GM12878 (cell line): ENCODE measurements at regions not wholly inside any gene's neighbourhood (a gene's known extent, or its start where the extent isn't known, plus 50 kb on each side); places are given as distances from the start of the nearest gene placed in this dataset.

Source experiments
- ATAC-seq: fragments of 200-7000 bp; cut with Tn5 transposase; 3 replicates; pipeline ENCODE4 v1.9.1; 2020; ENCODE audit warnings: mild to moderate bottlenecking, moderate library complexity
- BruUV-seq: library from RNA; stranded (reverse); fragments of 400-500 nt; replicated peaks from 2 replicates; lab custom pipeline; 2021; lab: Mats Ljungman, UMichigan
- CTCF ChIA-PET: fragments of 300-600 bp; sonication (Branson Sonifier 250); formaldehyde crosslinking; extraction: SDS; loops from one replicate; lab custom pipeline; 2021; ENCODE audit warnings: inconsistent platforms; lab: Yijun Ruan, JAX
- POLR2A ChIA-PET: fragments of 350-600 bp; formaldehyde crosslinking; extraction: SDS; loops from one replicate; lab custom pipeline; 2021; ENCODE audit warnings: inconsistent platforms; lab: Charles Lee
- RAD21 ChIA-PET: fragments of 300-600 bp; sonication (Branson Sonifier 250); formaldehyde crosslinking; loops from one replicate; lab custom pipeline; 2023; ENCODE audit warnings: antibody characterized with exemption; ENCODE audit not compliant: unreplicated experiment; lab: Charles Lee
- SMC1A ChIA-PET: fragments of 300-600 bp; sonication (Branson Sonifier 250); formaldehyde crosslinking; loops from one replicate; lab custom pipeline; 2023; ENCODE audit not compliant: unreplicated experiment, uncharacterized antibody; lab: Charles Lee
- DNase-seq: peaks from one replicate; pipeline ENCODE4 v3.0.0-alpha.2; 2011; ENCODE audit warnings: low read depth, low spot score
- FAIRE-seq: peaks from 3 replicates; lab custom pipeline; 2011; peaks lifted over from hg19 to GRCh38; lab: Jason Lieb, UNC
- H2AFZ ChIP-seq: 2 replicates; pipeline ENCODE4 v1.6.0; 2011; ENCODE audit warnings: low read depth, low read length, control low read depth; ENCODE audit not compliant: control insufficient read depth
- H3K27ac ChIP-seq: 2 replicates; pipeline ENCODE4 v1.5.1; 2011; ENCODE audit warnings: control low read depth; ENCODE audit not compliant: control insufficient read depth, insufficient read depth
- H3K27me3 ChIP-seq, 2 experiments: replicated peaks in 1 of 2; 2 replicates each; pipeline versions ENCODE4 v1.6.0 to v1.6.1; 2011; ENCODE audit warnings: low read length in 1 of 2; ENCODE audit not compliant: control insufficient read depth in 2 of 2, insufficient read depth in 2 of 2
- H3K36me3 ChIP-seq, 2 experiments: 2 replicates each; pipeline ENCODE4 v1.5.1; 2011; ENCODE audit warnings: low read length in 1 of 2; ENCODE audit not compliant: control insufficient read depth in 2 of 2, insufficient read depth in 2 of 2
- H3K4me1 ChIP-seq: 2 replicates; pipeline ENCODE4 v1.6.1; 2011; ENCODE audit warnings: mild to moderate bottlenecking, low read length, moderate library complexity, mixed read lengths; ENCODE audit not compliant: control insufficient read depth, insufficient read depth
- H3K4me2 ChIP-seq: 2 replicates; pipeline ENCODE4 v1.6.0; 2011; ENCODE audit warnings: control low read depth; ENCODE audit not compliant: control insufficient read depth, insufficient read depth
- H3K4me3 ChIP-seq: fragments of 200-600 bp; sonication (generic); 2 replicates; pipeline ENCODE4 v1.5.1; 2016
- H3K79me2 ChIP-seq: 2 replicates; pipeline ENCODE4 v1.6.0; 2011; ENCODE audit warnings: low read length; ENCODE audit not compliant: control insufficient read depth, insufficient read depth
- H3K9ac ChIP-seq: 2 replicates; pipeline ENCODE4 v1.8.0; 2011; ENCODE audit warnings: low read length, control low read depth, mixed read lengths; ENCODE audit not compliant: control insufficient read depth, insufficient read depth
- H3K9me3 ChIP-seq: replicated peaks from 3 replicates; pipeline ENCODE4 v1.5.1; 2011; ENCODE audit warnings: mild to moderate bottlenecking, low read length; ENCODE audit not compliant: control insufficient read depth, insufficient read depth
- H4K20me1 ChIP-seq: 2 replicates; pipeline ENCODE4 v1.6.0; 2011; ENCODE audit not compliant: control insufficient read depth, insufficient read depth
- BCL11A ChIP-seq: IDR thresholded peaks from 2 replicates; pipeline ENCODE4 v1.6.1; 2011; ENCODE audit warnings: low read depth, low read length
- ELK1 ChIP-seq: IDR thresholded peaks from 2 replicates; pipeline ENCODE4 v1.6.1; 2012; ENCODE audit warnings: low read depth, low read length, improper control_type of control experiment
- GABPA ChIP-seq: IDR thresholded peaks from 2 replicates; pipeline ENCODE4 v1.6.1; 2014; ENCODE audit warnings: antibody characterized with exemption, low read depth, mild to moderate bottlenecking, inconsistent platforms
- IRF4 ChIP-seq: IDR thresholded peaks from 2 replicates; pipeline ENCODE4 v1.6.1; 2011; ENCODE audit warnings: low read depth, low read length
- NR2C2 ChIP-seq: IDR thresholded peaks from 2 replicates; pipeline ENCODE4 v1.6.1; 2011; ENCODE audit warnings: borderline replicate concordance, low read depth; ENCODE audit not compliant: control insufficient read depth, insufficient read length
- POLR2A ChIP-seq: IDR thresholded peaks from 2 replicates; pipeline ENCODE4 v1.6.1; 2011; ENCODE audit warnings: low read depth, mild to moderate bottlenecking, low read length
- RAD51 ChIP-seq: fragments of 450-650 bp; IDR thresholded peaks from 2 replicates; pipeline ENCODE4 v1.6.1; 2016; ENCODE audit warnings: moderate library complexity, mild to moderate bottlenecking, inconsistent platforms
- RELB ChIP-seq: fragments of 450-650 bp; IDR thresholded peaks from 2 replicates; pipeline ENCODE4 v1.6.1; 2017; ENCODE audit warnings: low read depth, mild to moderate bottlenecking, moderate library complexity
- SIX5 ChIP-seq: IDR thresholded peaks from 2 replicates; pipeline ENCODE4 v1.6.1; 2011; ENCODE audit warnings: mild to moderate bottlenecking, low read depth, low read length, moderate library complexity; ENCODE audit not compliant: severe bottlenecking
- ZNF24 ChIP-seq: fragments of 450-650 bp; IDR thresholded peaks from 2 replicates; pipeline ENCODE4 v1.6.1; 2017; ENCODE audit warnings: antibody characterized with exemption, mild to moderate bottlenecking
- WGBS: methylation state at CpG from one replicate; pipeline ENCODE4 v1.1.6; 2016; ENCODE audit warnings: low lambda C conversion rate; ENCODE audit not compliant: insufficient replicate concordance, insufficient coverage; ENCODE audit errors: missing lambda C conversion rate; 5-methylcytosine and 5-hydroxymethylcytosine counted together
- in situ Hi-C: fragments of 300-500 bp; cut with MboI; formaldehyde crosslinking; loops from 9 replicates; pipeline ENCODE4 v1.14.3; 2018; ENCODE audit warnings: mixed read lengths
- intact Hi-C: fragments of 100-400 bp; cut with micrococcal nuclease; formaldehyde crosslinking; loops from one replicate; pipeline ENCODE4 v1.14.2; 2022; ENCODE audit not compliant: unreplicated experiment

GRCh38 chr18:78770823-78771139 is 208.8 kb upstream of the SALL3 start:
- TF ChIP-seq RAD51 = no peak
- TF ChIP-seq RELB = no peak
- no peak for TF ChIP-seq ELK1
- no peak for TF ChIP-seq POLR2A
- no peak for TF ChIP-seq IRF4
- TF ChIP-seq ZNF24 = no peak
- TF ChIP-seq SIX5 = no peak
- TF ChIP-seq GABPA = no peak
- TF ChIP-seq BCL11A = no peak
- no peak for TF ChIP-seq NR2C2
- no peaks in the 10 kb centered on the region for H3K79me2 ChIP-seq
- WGBS = 62% methylated on average over 12 of the region's 12 CpGs
- POLR2A ChIA-PET = no interaction called here
- H3K9me3 ChIP-seq = no peaks in the 10 kb centered on the region
- BruUV-seq = no TSS peak
- ATAC-seq = no peak
- FAIRE-seq = no peak
- H3K4me3 ChIP-seq = no peak overlapping the region
- CTCF ChIA-PET = no interaction called here
- no peak overlapping the region for H3K27ac ChIP-seq
- no peak for DNase-seq
- H2AFZ ChIP-seq = no peak overlapping the region
- intact Hi-C loops = no loop called here
- no peak overlapping the region for H3K4me2 ChIP-seq
- RAD21 ChIA-PET = no interaction called here
- no peaks in the 10 kb centered on the region for H3K36me3 ChIP-seq
- H3K27me3 ChIP-seq = no peaks in the 10 kb centered on the region
- in situ Hi-C loops = no loop called here
- no peaks in the 10 kb centered on the region for H4K20me1 ChIP-seq
- H3K9ac ChIP-seq = no peak overlapping the region
- H3K4me1 ChIP-seq = no peaks in the 10 kb centered on the region
- SMC1A ChIA-PET = no interaction called here
